Stomach (tissue), 8 donors: ENCODE measurements at regions not wholly inside any gene's neighbourhood (a gene's known extent, or its start where the extent isn't known, plus 50 kb on each side); places are given as distances from the start of the nearest gene placed in this dataset.

Experiments used
- DNase-seq, 2 donors: peaks; one replicate each; pipeline versions ENCODE4 v3.0.0 to v3.0.0-alpha.2; 2013 to 2019
- H3K27ac ChIP-seq, 5 donors: fragments of 200-600 bp in 4 of 5; sonication (generic) in 4 of 5; one replicate each; pipeline ENCODE4 v1.5.1; 2013 to 2019; ENCODE audit warnings: mild to moderate bottlenecking in 1 of 5, moderate library complexity in 1 of 5
- H3K27me3 ChIP-seq, 3 donors: fragments of 200-600 bp; sonication (generic); one replicate each; pipeline ENCODE4 v1.5.1; 2017 to 2019; ENCODE audit warnings: mixed run types in 1 of 3
- H3K36me3 ChIP-seq, 4 donors: fragments of 200-600 bp; sonication (generic); 1 replicate in 3 of 4; 2 replicates in 1 of 4; pipeline ENCODE4 v1.5.1; 2016 to 2019
- H3K4me1 ChIP-seq, 4 donors: fragments of 200-600 bp; sonication (generic); one replicate each; pipeline ENCODE4 v1.5.1; 2016 to 2019
- H3K4me3 ChIP-seq, 4 donors: fragments of 200-600 bp; sonication (generic) in 3 of 4; one replicate each; pipeline ENCODE4 v1.5.1; 2016 to 2019; ENCODE audit warnings: mild to moderate bottlenecking in 1 of 4
- H3K9me3 ChIP-seq, 4 donors: fragments of 200-600 bp; sonication (generic); one replicate each; pipeline ENCODE4 v1.5.1; 2016 to 2019
- CTCF ChIP-seq, 7 experiments: fragments of 450-650 bp in 4 of 7; fragments of 200-600 bp in 3 of 7; sonication (generic) in 3 of 7; IDR thresholded peaks; one replicate each; pipeline ENCODE4 v1.5.1; 2016 to 2019; ENCODE audit warnings: antibody characterized with exemption in 7 of 7, control low read depth in 2 of 7, mild to moderate bottlenecking in 1 of 7
- EP300 ChIP-seq: sonication (generic); formaldehyde crosslinking; IDR thresholded peaks from one replicate; pipeline ENCODE4 v1.6.1; 2017; ENCODE audit warnings: antibody characterized with exemption
- POLR2A ChIP-seq, 4 donors: fragments of 450-650 bp; IDR thresholded peaks; one replicate each; pipeline ENCODE4 v1.6.1; 2016; ENCODE audit warnings: antibody characterized with exemption in 4 of 4, control low read depth in 2 of 4, mild to moderate bottlenecking in 1 of 4, moderate library complexity in 1 of 4
- POLR2AphosphoS5 ChIP-seq, 3 donors: sonication (generic); formaldehyde crosslinking; IDR thresholded peaks; one replicate each; pipeline ENCODE4 v1.6.1; 2016; ENCODE audit warnings: antibody characterized with exemption in 3 of 3
- WGBS, 5 donors: extraction: QIAGEN DNeasy Blood & Tissue Kit in 3 of 5; methylation state at CpG; one replicate each; pipeline versions ENCODE4 v1.1.5 to v1.1.7; 2013 to 2018; 5-methylcytosine and 5-hydroxymethylcytosine counted together
- intact Hi-C: fragments of 100-400 bp; cut with DNase I; formaldehyde crosslinking; loops from one replicate; pipeline ENCODE4 v1.15.1; 2023; ENCODE audit warnings: low total_unique reads
- donor health status: healthy with polysubstance abuse.
- donor health status: Bipolar disorder and iron deficiency.
- donor health status: healthy.

GRCh38 chr12:77202457-77203060, 137.2 kb upstream of the E2F7 start:
- TF ChIP-seq POLR2AphosphoS5 (IDR thresholded peaks at IDR 0.05) (no peak), CTCF (IDR thresholded peaks at IDR 0.05) (no peak), POLR2A (IDR thresholded peaks at IDR 0.05) (no peak), EP300 (no peak)
- Histone ChIP-seq H3K4me1 (no peaks in the 10 kb centered on the region), H3K36me3 (no peaks in the 10 kb centered on the region), H3K27me3 (no peaks in the 10 kb centered on the region), H3K27ac (no peak overlapping the region), H3K9me3 (no peaks in the 10 kb centered on the region), H3K4me3 (no peak overlapping the region)
- WGBS, 5 donors, result 79 to 95% (median 87%) methylated on average over 2 of the region's 2 CpGs
- intact Hi-C loops, result no loop called here
- no peak for DNase-seq

GRCh38 chr12:77189901-77190416, 124.6 kb upstream of the E2F7 start:
- WGBS, 5 donors, result 85 to 95% (median 90%) methylated on average over 3 of the region's 3 CpGs
- H3K4me3 ChIP-seq, result no peak overlapping the region
- intact Hi-C loops, result no loop called here

GRCh38 chr12:77189458-77189857, 124.1 kb upstream of the E2F7 start:
- intact Hi-C loops, result no loop called here
- peak in 1 of 2 donors; percentile 3 for DNase-seq

More at GRCh38 chr12:77189901-77190416, 124.6 kb upstream of the E2F7 start:
- no peaks in the 10 kb centered on the region for H3K27me3 ChIP-seq
- peak in 1 of 2 donors; percentile 6 for DNase-seq
- H3K27ac ChIP-seq, result no peak overlapping the region
- no peaks in the 10 kb centered on the region for H3K4me1 ChIP-seq
- H3K36me3 ChIP-seq, result no peaks in the 10 kb centered on the region
- TF ChIP-seq EP300 (no peak), POLR2AphosphoS5 (IDR thresholded peaks at IDR 0.05) (no peak), POLR2A (IDR thresholded peaks at IDR 0.05) (no peak), CTCF (IDR thresholded peaks at IDR 0.05) (no peak)
- no peaks in the 10 kb centered on the region for H3K9me3 ChIP-seq

GRCh38 chr12:77179515-77179914, 114.1 kb upstream of the E2F7 start:
- intact Hi-C loops, result no loop called here
- H3K9me3 ChIP-seq, result no peaks in the 10 kb centered on the region
- no peak for DNase-seq
- H3K36me3 ChIP-seq, result no peaks in the 10 kb centered on the region
- H3K27me3 ChIP-seq, result no peaks in the 10 kb centered on the region
- H3K27ac ChIP-seq, result no peak overlapping the region
- TF ChIP-seq CTCF (IDR thresholded peaks at IDR 0.05) (no peak), POLR2A (IDR thresholded peaks at IDR 0.05) (no peak), EP300 (no peak), POLR2AphosphoS5 (IDR thresholded peaks at IDR 0.05) (no peak)
- no peak overlapping the region for H3K4me3 ChIP-seq
- 98 to 100% (median 100%) methylated on average over 1 of the region's 1 CpG for WGBS, 5 donors
- H3K4me1 ChIP-seq, result no peaks in the 10 kb centered on the region

More at GRCh38 chr12:77189458-77189857, 124.1 kb upstream of the E2F7 start:
- H3K4me3 ChIP-seq, result no peak overlapping the region
- no peaks in the 10 kb centered on the region for H3K9me3 ChIP-seq
- no peak overlapping the region for H3K27ac ChIP-seq
- TF ChIP-seq CTCF (IDR thresholded peaks at IDR 0.05), result no peak
- no peak for TF ChIP-seq POLR2A (IDR thresholded peaks at IDR 0.05)
- TF ChIP-seq POLR2AphosphoS5 (IDR thresholded peaks at IDR 0.05), result no peak
- TF ChIP-seq EP300, result no peak
- no peaks in the 10 kb centered on the region for H3K36me3 ChIP-seq
- H3K4me1 ChIP-seq, result no peaks in the 10 kb centered on the region
- no peaks in the 10 kb centered on the region for H3K27me3 ChIP-seq
- WGBS, 5 donors, result 43 to 57% (median 50%) methylated on average over 5 of the region's 5 CpGs
